Endothelial cell of hepatic sinusoid (primary cell): ENCODE measurements at regions not wholly inside any gene's neighbourhood (a gene's known extent, or its start where the extent isn't known, plus 50 kb on each side); places are given as distances from the start of the nearest gene placed in this dataset.
"Not testable (repeated sequence)": the region's sequence is repeated elsewhere in the genome, so short reads cannot be mapped to it uniquely, and the experiment has no call there.

Experiments used
- in situ Hi-C: cut with HindIII; loops from 2 replicates; pipeline ENCODE4 v1.10.0; 2017; ENCODE audit warnings: low sequenced_read_pairs

- in situ Hi-C loops: no loop called here
Observed at GRCh38 chr2:156769802-156770201, 333.6 kb downstream of the GPD2 start.

- in situ Hi-C loops: no loop called here
Observed at GRCh38 chr2:156778916-156779315, 342.7 kb downstream of the GPD2 start.

- in situ Hi-C loops: no loop called here
Observed at GRCh38 chr2:156779416-156780120, 343.4 kb downstream of the GPD2 start.

- in situ Hi-C loops: not testable (repeated sequence)
Observed at GRCh38 chr2:156781677-156782076, 345.5 kb downstream of the GPD2 start.

- in situ Hi-C loops: no loop called here
Observed at GRCh38 chr2:156784020-156784701, 348.0 kb downstream of the GPD2 start.

GRCh38 chr2:156787517-156787916, 351.3 kb downstream of the GPD2 start:
- in situ Hi-C loops: no loop called here

- in situ Hi-C loops: no loop called here
Observed at GRCh38 chr2:156790343-156791037, 354.3 kb downstream of the GPD2 start.

GRCh38 chr2:156792242-156792840, 356.2 kb downstream of the GPD2 start:
- in situ Hi-C loops: no loop called here

- in situ Hi-C loops: no loop called here
Observed at GRCh38 chr2:156797832-156798231, 361.7 kb downstream of the GPD2 start.

GRCh38 chr2:156800065-156800653, 364.0 kb downstream of the GPD2 start:
- in situ Hi-C loops: loop anchor here (5.0 kb wide), 1 partner anchor 58 kb away; no protein-coding TSS in a partner anchor

GRCh38 chr2:156800781-156801361, 364.7 kb downstream of the GPD2 start:
- in situ Hi-C loops: loop anchor here (5.0 kb wide), 1 partner anchor 59 kb away; no protein-coding TSS in a partner anchor

- in situ Hi-C loops: loop anchor here (5.0 kb wide), 1 partner anchor 61 kb away; no protein-coding TSS in a partner anchor
Observed at GRCh38 chr2:156803243-156803642, 367.1 kb downstream of the GPD2 start.

- in situ Hi-C loops: loop anchor here (5.0 kb wide), 1 partner anchor 62 kb away; no protein-coding TSS in a partner anchor
Observed at GRCh38 chr2:156803967-156804366, 367.8 kb downstream of the GPD2 start.

GRCh38 chr2:156810094-156810493, 373.9 kb downstream of the GPD2 start:
- in situ Hi-C loops: no loop called here

- in situ Hi-C loops: no loop called here
Observed at GRCh38 chr2:156812496-156812895, 376.3 kb downstream of the GPD2 start.

GRCh38 chr2:156817430-156817829, 381.3 kb downstream of the GPD2 start:
- in situ Hi-C loops: no loop called here

- in situ Hi-C loops: no loop called here
Observed at GRCh38 chr2:156818221-156818620, 382.0 kb downstream of the GPD2 start.

- in situ Hi-C loops: no loop called here
Observed at GRCh38 chr2:156818944-156819343, 382.8 kb downstream of the GPD2 start.

GRCh38 chr2:156826341-156826933, 390.3 kb downstream of the GPD2 start:
- in situ Hi-C loops: no loop called here

GRCh38 chr2:156834431-156834830, 398.3 kb downstream of the GPD2 start:
- in situ Hi-C loops: no loop called here
